HCT116 (cell line): ENCODE measurements at regions not wholly inside any gene's neighbourhood (a gene's known extent, or its start where the extent isn't known, plus 50 kb on each side); places are given as distances from the start of the nearest gene placed in this dataset.

ENCODE experiments used
- JUND ChIP-seq: IDR thresholded peaks from 2 replicates; pipeline ENCODE4 v1.6.1; 2012
- YY1 ChIP-seq: IDR thresholded peaks from 2 replicates; pipeline ENCODE4 v1.6.1; 2011; ENCODE audit warnings: low read length, low read depth, moderate library complexity, mild to moderate bottlenecking; ENCODE audit not compliant: insufficient replicate concordance; ENCODE audit errors: extremely low read depth
- ZNF274 ChIP-seq: fragments of 200-500 bp; sonication (Bioruptor generic); IDR thresholded peaks from 2 replicates; pipeline ENCODE4 v1.6.1; 2014; ENCODE audit warnings: mild to moderate bottlenecking, low read depth, low read length, inconsistent platforms
- TF ChIP-seq, protein P1 (sequence below), 3 experiments: fragments of 200-600 bp in 1 of 3; sonication (generic) in 1 of 3; IDR thresholded peaks in 2 of 3; conservative IDR thresholded peaks in 1 of 3; 2 replicates each; pipeline ENCODE4 v1.5.1; 2012 to 2017; ENCODE audit warnings: low read depth in 2 of 3, low read length in 2 of 3, antibody characterized with exemption in 1 of 3, borderline replicate concordance in 1 of 3, control low read depth in 1 of 3, mild to moderate bottlenecking in 1 of 3, mixed read lengths in 1 of 3, mixed run types in 1 of 3, moderate library complexity in 1 of 3; ENCODE audit not compliant: insufficient read depth in 1 of 3

DNA sequence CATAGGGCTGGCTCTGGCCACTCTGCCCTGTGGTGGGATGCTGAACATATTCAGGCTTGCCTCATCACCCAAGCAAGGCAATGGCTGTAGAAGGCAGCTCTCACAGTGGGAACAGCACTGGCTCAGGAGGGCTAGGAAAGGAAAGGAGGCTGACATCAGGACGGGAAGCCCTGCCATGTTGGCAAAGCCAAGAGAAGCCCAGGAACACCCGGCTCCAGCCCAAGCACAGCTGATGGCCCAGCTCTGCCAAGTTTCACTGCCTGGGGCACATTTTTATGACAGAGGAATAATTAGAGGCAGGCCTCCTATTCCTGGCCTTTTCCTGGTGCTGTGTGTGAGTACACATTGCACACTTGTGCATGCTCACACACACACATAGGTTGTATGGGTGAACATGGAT, 163.6 kb upstream of the SMIM23 start:
- TF ChIP-seq JUND (no peak), YY1 (no peak), ZNF274 (no peak)
- TF ChIP-seq, protein P1, sequence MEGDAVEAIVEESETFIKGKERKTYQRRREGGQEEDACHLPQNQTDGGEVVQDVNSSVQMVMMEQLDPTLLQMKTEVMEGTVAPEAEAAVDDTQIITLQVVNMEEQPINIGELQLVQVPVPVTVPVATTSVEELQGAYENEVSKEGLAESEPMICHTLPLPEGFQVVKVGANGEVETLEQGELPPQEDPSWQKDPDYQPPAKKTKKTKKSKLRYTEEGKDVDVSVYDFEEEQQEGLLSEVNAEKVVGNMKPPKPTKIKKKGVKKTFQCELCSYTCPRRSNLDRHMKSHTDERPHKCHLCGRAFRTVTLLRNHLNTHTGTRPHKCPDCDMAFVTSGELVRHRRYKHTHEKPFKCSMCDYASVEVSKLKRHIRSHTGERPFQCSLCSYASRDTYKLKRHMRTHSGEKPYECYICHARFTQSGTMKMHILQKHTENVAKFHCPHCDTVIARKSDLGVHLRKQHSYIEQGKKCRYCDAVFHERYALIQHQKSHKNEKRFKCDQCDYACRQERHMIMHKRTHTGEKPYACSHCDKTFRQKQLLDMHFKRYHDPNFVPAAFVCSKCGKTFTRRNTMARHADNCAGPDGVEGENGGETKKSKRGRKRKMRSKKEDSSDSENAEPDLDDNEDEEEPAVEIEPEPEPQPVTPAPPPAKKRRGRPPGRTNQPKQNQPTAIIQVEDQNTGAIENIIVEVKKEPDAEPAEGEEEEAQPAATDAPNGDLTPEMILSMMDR (IDR thresholded peaks at IDR 0.05 in 2 of 3, conservative IDR thresholded peaks at IDR 0.05 in 1 of 3; ENCODE audit: borderline replicate concordance in 1 of 3, insufficient read depth in 1 of 3, low read depth in 2 of 3, low read length in 2 of 3): no peak
